ENCODE measurements at regions not wholly inside any gene's neighbourhood (a gene's known extent, or its start where the extent isn't known, plus 50 kb on each side); places are given as distances from the start of the nearest gene placed in this dataset.
A peak's percentile ranks its signal among the peaks of the same experiment; 100 is the strongest.

DNA sequence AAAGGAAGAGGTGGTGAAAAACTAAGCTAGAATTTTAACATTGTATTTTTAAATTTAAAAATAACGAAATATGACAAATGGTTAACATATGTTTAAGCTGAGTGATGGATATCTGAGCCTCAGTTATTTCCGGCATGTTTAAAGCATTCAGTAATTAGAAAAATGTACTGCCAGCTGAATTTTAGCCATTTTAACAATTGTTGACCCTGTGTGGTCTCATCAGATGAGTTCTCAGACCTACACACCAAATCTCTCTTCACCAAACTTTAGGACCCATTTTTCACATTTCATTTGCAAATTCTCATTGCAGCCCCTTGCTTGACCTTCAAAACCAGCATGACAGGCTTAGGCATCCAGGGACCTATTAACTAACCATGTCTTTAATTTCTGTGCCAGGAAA, 91.5 kb upstream of the RGPD4 start:
- 0 out of 2 replicates have a peak overlapping the region, but pooled peaks have one; percentile 6 for H2AFZ ChIP-seq
- Mint-ChIP-seq H3K27me3 (ENCODE audit: insufficient read depth, low read depth, poor library complexity) (peaks cover 2% of the 10 kb centered on the region), H3K9me3 (no peaks in the 10 kb centered on the region), H3K27ac (no peak overlapping the region), H3K4me3 (no peak overlapping the region), H3K36me3 (ENCODE audit: low read depth) (no peaks in the 10 kb centered on the region), H3K4me1 (peaks cover 4% of the 10 kb centered on the region; the same call in 2 of the 3 replicates)
- H3K9me2 ChIP-seq (ENCODE audit: insufficient read depth), result peaks cover 11% of the 10 kb centered on the region; the same call in 1 of the 2 replicates
- H3K27ac ChIP-seq (ENCODE audit: low read depth), result no peak overlapping the region
- H3K4me1 ChIP-seq (ENCODE audit: insufficient read depth), result no peaks in the 10 kb centered on the region
- H3K79me2 ChIP-seq (replicated peaks; ENCODE audit: insufficient read depth), result no peaks in the 10 kb centered on the region
- TF ChIP-seq CREB1 (CRISPR knock-in tag; IDR thresholded peaks at IDR 0.05; ENCODE audit: low read depth) (no peak), ZNF114 (CRISPR knock-in tag; IDR thresholded peaks at IDR 0.05) (no peak)
- TF ChIP-seq, protein P1, sequence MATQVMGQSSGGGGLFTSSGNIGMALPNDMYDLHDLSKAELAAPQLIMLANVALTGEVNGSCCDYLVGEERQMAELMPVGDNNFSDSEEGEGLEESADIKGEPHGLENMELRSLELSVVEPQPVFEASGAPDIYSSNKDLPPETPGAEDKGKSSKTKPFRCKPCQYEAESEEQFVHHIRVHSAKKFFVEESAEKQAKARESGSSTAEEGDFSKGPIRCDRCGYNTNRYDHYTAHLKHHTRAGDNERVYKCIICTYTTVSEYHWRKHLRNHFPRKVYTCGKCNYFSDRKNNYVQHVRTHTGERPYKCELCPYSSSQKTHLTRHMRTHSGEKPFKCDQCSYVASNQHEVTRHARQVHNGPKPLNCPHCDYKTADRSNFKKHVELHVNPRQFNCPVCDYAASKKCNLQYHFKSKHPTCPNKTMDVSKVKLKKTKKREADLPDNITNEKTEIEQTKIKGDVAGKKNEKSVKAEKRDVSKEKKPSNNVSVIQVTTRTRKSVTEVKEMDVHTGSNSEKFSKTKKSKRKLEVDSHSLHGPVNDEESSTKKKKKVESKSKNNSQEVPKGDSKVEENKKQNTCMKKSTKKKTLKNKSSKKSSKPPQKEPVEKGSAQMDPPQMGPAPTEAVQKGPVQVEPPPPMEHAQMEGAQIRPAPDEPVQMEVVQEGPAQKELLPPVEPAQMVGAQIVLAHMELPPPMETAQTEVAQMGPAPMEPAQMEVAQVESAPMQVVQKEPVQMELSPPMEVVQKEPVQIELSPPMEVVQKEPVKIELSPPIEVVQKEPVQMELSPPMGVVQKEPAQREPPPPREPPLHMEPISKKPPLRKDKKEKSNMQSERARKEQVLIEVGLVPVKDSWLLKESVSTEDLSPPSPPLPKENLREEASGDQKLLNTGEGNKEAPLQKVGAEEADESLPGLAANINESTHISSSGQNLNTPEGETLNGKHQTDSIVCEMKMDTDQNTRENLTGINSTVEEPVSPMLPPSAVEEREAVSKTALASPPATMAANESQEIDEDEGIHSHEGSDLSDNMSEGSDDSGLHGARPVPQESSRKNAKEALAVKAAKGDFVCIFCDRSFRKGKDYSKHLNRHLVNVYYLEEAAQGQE (IDR thresholded peaks at IDR 0.05; ENCODE audit: unreplicated experiment), result no peak
- no peaks in the 10 kb centered on the region for H3K27me3 ChIP-seq (ENCODE audit: insufficient read depth)
- no peak overlapping the region for H3K4me3 ChIP-seq
- H4K20me1 ChIP-seq (replicated peaks; ENCODE audit: insufficient read depth), result no peaks in the 10 kb centered on the region
- no peaks in the 10 kb centered on the region for H3K36me3 ChIP-seq (ENCODE audit: insufficient read depth)
- ATAC-seq (no peak), DNase-seq (ENCODE audit: low spot score) (no peak)
- H3K4me2 ChIP-seq, result no peak overlapping the region
- no peaks in the 10 kb centered on the region for H3F3A ChIP-seq (replicated peaks; ENCODE audit: low read depth)

DNA sequence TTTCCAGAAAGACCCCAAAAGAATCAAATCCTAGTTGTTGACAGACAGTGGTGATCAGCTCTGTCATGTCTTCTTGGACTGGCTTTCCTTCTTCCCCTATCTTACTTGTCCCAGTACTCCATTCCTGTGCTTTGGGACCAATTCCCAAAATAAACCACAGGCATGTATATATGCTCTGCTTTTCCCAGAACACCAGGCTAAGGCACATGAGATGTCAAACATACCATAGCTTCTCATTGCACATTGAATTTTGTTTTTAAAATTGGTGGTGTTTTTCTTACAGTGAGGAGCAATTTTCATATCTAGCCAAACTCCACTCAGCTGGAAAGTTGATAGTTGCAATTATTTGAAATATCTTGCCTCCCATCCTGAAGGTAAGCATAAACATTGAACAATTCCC, 88.9 kb upstream of the RGPD4 start:
- Histone ChIP-seq H3K36me3 (ENCODE audit: insufficient read depth) (no peaks in the 10 kb centered on the region), H2AFZ (0 out of 2 replicates have a peak overlapping the region, but pooled peaks have one; percentile 65), H3K4me1 (ENCODE audit: insufficient read depth) (no peaks in the 10 kb centered on the region), H3K4me2 (no peak overlapping the region), H3K4me3 (no peak overlapping the region), H3K9me2 (ENCODE audit: insufficient read depth) (peaks cover 11% of the 10 kb centered on the region; the same call in 1 of the 2 replicates), H3F3A (replicated peaks; ENCODE audit: low read depth) (no peaks in the 10 kb centered on the region), H3K79me2 (replicated peaks; ENCODE audit: insufficient read depth) (no peaks in the 10 kb centered on the region), H4K20me1 (replicated peaks; ENCODE audit: insufficient read depth) (no peaks in the 10 kb centered on the region), H3K27ac (ENCODE audit: low read depth) (no peak overlapping the region), H3K27me3 (ENCODE audit: insufficient read depth) (no peaks in the 10 kb centered on the region)
- Mint-ChIP-seq H3K9me3 (no peaks in the 10 kb centered on the region), H3K27me3 (ENCODE audit: insufficient read depth, low read depth, poor library complexity) (peaks cover 2% of the 10 kb centered on the region), H3K36me3 (ENCODE audit: low read depth) (no peaks in the 10 kb centered on the region), H3K27ac (no peak overlapping the region), H3K4me1 (peaks cover 4% of the 10 kb centered on the region; the same call in 2 of the 3 replicates), H3K4me3 (no peak overlapping the region)
- DNase-seq (ENCODE audit: low spot score), result no peak
- ATAC-seq, result no peak
- TF ChIP-seq, protein P2, sequence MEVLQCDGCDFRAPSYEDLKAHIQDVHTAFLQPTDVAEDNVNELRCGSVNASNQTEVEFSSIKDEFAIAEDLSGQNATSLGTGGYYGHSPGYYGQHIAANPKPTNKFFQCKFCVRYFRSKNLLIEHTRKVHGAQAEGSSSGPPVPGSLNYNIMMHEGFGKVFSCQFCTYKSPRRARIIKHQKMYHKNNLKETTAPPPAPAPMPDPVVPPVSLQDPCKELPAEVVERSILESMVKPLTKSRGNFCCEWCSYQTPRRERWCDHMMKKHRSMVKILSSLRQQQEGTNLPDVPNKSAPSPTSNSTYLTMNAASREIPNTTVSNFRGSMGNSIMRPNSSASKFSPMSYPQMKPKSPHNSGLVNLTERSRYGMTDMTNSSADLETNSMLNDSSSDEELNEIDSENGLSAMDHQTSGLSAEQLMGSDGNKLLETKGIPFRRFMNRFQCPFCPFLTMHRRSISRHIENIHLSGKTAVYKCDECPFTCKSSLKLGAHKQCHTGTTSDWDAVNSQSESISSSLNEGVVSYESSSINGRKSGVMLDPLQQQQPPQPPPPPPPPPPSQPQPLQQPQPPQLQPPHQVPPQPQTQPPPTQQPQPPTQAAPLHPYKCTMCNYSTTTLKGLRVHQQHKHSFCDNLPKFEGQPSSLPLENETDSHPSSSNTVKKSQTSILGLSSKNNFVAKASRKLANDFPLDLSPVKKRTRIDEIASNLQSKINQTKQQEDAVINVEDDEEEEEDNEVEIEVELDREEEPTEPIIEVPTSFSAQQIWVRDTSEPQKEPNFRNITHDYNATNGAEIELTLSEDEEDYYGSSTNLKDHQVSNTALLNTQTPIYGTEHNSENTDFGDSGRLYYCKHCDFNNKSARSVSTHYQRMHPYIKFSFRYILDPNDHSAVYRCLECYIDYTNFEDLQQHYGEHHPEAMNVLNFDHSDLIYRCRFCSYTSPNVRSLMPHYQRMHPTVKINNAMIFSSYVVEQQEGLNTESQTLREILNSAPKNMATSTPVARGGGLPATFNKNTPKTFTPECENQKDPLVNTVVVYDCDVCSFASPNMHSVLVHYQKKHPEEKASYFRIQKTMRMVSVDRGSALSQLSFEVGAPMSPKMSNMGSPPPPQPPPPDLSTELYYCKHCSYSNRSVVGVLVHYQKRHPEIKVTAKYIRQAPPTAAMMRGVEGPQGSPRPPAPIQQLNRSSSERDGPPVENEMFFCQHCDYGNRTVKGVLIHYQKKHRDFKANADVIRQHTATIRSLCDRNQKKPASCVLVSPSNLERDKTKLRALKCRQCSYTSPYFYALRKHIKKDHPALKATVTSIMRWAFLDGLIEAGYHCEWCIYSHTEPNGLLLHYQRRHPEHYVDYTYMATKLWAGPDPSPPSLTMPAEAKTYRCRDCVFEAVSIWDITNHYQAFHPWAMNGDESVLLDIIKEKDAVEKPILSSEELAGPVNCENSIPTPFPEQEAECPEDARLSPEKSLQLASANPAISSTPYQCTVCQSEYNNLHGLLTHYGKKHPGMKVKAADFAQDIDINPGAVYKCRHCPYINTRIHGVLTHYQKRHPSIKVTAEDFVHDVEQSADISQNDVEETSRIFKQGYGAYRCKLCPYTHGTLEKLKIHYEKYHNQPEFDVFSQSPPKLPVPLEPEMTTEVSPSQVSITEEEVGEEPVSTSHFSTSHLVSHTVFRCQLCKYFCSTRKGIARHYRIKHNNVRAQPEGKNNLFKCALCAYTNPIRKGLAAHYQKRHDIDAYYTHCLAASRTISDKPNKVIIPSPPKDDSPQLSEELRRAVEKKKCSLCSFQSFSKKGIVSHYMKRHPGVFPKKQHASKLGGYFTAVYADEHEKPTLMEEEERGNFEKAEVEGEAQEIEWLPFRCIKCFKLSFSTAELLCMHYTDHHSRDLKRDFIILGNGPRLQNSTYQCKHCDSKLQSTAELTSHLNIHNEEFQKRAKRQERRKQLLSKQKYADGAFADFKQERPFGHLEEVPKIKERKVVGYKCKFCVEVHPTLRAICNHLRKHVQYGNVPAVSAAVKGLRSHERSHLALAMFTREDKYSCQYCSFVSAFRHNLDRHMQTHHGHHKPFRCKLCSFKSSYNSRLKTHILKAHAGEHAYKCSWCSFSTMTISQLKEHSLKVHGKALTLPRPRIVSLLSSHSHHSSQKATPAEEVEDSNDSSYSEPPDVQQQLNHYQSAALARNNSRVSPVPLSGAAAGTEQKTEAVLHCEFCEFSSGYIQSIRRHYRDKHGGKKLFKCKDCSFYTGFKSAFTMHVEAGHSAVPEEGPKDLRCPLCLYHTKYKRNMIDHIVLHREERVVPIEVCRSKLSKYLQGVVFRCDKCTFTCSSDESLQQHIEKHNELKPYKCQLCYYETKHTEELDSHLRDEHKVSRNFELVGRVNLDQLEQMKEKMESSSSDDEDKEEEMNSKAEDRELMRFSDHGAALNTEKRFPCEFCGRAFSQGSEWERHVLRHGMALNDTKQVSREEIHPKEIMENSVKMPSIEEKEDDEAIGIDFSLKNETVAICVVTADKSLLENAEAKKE (CRISPR knock-in tag; IDR thresholded peaks at IDR 0.05), result no peak
- TF ChIP-seq, protein P3, sequence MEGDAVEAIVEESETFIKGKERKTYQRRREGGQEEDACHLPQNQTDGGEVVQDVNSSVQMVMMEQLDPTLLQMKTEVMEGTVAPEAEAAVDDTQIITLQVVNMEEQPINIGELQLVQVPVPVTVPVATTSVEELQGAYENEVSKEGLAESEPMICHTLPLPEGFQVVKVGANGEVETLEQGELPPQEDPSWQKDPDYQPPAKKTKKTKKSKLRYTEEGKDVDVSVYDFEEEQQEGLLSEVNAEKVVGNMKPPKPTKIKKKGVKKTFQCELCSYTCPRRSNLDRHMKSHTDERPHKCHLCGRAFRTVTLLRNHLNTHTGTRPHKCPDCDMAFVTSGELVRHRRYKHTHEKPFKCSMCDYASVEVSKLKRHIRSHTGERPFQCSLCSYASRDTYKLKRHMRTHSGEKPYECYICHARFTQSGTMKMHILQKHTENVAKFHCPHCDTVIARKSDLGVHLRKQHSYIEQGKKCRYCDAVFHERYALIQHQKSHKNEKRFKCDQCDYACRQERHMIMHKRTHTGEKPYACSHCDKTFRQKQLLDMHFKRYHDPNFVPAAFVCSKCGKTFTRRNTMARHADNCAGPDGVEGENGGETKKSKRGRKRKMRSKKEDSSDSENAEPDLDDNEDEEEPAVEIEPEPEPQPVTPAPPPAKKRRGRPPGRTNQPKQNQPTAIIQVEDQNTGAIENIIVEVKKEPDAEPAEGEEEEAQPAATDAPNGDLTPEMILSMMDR (conservative IDR thresholded peaks at IDR 0.05; ENCODE audit: low read depth in 2 of 2), result no peak
- no peak for TF ChIP-seq ZNF114 (CRISPR knock-in tag; IDR thresholded peaks at IDR 0.05)
- TF ChIP-seq JUNB (IDR thresholded peaks at IDR 0.05; ENCODE audit: unreplicated experiment), result no peak
- TF ChIP-seq CREB1 (CRISPR knock-in tag; IDR thresholded peaks at IDR 0.05; ENCODE audit: low read depth), result no peak
- TF ChIP-seq EZH2phosphoT487 (IDR thresholded peaks at IDR 0.05; ENCODE audit: unreplicated experiment), result no peak
- TF ChIP-seq, protein P4, sequence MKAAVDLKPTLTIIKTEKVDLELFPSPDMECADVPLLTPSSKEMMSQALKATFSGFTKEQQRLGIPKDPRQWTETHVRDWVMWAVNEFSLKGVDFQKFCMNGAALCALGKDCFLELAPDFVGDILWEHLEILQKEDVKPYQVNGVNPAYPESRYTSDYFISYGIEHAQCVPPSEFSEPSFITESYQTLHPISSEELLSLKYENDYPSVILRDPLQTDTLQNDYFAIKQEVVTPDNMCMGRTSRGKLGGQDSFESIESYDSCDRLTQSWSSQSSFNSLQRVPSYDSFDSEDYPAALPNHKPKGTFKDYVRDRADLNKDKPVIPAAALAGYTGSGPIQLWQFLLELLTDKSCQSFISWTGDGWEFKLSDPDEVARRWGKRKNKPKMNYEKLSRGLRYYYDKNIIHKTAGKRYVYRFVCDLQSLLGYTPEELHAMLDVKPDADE (IDR thresholded peaks at IDR 0.05), result no peak
- no peak for TF ChIP-seq NANOG (IDR thresholded peaks at IDR 0.05; ENCODE audit: borderline replicate concordance)
